ENCODE measurements at regions not wholly inside any gene's neighbourhood (a gene's known extent, or its start where the extent isn't known, plus 50 kb on each side); places are given as distances from the start of the nearest gene placed in this dataset.
A peak's percentile ranks its signal among the peaks of the same experiment; 100 is the strongest.
"Not testable (repeated sequence)": the region's sequence is repeated elsewhere in the genome, so short reads cannot be mapped to it uniquely, and the experiment has no call there.

DNA sequence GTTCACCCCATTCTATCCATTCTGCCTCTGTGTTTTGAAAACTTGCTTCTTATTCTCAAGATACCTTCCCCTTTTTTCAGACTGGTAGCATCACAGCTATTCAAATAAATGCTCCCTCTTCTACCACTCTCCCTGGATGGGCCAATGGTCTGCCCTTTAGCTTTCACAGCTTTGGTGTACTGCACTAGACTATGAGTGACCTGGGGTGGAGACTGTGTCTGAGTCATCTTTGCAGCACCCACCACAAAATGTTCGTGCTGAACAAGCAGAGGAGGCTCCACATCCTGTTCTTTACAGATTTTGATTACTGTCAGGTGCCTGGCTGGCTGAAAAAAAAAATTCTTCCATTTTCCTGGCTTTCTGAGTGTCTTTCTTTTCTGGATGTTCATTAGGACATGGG is 1104.1 kb upstream of the TMEM132C start:
- DNase-seq: peak; percentile 77

DNA sequence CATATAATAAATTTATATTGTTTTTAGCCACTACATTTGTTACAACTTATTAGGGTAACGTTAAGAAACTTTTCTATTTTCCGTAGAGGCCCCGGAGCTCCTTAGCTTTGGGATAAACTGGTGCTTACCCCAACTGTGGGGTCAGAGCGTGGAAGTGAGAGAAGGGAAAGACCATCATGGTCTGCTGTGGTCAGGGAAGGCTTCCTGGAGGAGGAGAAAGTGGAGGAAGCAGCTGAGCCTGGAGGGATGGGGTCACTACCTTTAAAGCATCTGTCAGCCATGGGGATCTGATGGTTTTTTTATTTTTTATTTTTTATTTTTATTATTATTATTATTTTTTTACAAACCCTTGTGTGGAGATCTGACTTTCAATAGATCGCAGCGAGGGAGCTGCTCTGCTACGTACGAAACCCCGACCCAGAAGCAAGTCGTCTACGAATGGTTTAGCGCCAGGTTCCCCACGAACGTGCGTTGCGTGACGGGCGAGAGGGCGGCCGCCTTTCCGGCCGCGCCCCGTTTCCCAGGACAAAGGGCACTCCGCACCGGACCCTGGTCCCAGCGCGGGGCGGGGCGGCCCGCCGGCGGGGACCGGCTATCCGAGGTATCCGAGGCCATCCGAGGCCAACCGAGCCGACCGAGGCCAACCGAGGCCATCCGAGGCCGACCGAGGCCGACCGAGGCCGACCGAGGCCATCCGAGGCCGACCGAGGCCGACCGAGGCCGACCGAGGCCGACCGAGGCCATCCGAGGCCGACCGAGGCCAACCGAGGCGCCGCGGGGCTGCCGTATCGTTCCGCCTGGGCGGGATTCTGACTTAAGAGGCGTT is 1101.2 kb upstream of the TMEM132C start:
- peak; percentile 72 for DNase-seq

DNA sequence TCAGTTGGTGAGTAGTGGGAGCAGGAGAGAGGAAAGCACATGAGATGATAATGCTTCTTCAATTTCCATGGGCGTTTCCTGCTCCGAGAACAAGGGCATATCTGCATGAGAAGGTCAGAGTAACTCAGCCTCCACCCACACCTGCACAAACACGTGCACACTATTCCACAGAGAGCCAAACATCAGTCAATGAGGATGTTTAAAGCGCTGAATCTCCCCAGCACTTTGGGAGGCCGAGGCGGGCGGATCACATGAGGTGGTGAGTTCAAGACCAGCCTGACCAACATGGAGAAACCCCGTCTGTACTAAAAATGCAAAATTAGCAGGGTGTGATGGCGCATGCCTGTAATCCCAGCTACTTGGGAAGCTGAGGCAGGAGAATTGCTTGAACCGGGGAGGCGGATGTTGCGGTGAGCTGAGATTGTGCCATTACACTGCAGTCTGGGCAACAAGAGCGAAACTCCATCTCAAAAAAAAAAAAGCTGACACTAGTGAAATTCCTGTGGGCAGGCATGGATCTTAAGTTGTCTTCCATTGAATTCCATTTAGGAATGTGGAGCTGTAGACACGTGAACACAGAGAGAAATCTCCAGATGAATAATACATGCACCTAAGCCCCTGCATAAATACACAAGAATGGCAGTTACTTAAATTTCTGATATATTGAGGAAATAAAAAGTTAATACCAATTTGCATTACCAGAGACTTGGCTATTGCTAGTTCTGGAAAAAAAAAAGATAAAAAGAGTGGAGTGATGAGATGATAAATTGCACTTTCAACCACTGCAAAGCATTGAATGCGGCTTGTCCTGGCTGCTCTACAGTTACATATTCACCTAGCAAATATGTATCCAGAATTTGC is 1097.4 kb upstream of the TMEM132C start:
- no peak for DNase-seq

- DNase-seq: no peak
Measured at GRCh38 chr12:127170226-127171180, 1096.5 kb upstream of the TMEM132C start.

DNA sequence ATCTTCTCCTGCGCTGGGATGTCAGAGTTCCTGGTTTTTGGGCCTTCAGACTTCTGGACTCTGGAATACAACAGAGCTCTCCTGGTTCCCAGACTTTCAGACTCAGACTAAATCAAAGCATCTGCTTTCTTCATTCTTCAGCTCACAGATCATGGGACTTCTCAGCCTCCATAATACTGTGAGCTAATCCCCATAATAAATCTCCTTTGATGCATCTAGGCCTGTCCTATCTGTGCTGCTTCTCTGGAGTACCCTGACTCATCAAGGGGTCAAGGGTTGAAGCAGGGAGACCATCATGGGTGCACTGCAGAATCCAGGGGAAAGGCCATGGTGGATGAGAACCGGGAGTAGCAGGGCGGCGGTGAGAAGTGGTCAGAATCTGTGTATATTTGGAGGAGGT is 1094.1 kb upstream of the TMEM132C start:
- DNase-seq: no peak

DNA sequence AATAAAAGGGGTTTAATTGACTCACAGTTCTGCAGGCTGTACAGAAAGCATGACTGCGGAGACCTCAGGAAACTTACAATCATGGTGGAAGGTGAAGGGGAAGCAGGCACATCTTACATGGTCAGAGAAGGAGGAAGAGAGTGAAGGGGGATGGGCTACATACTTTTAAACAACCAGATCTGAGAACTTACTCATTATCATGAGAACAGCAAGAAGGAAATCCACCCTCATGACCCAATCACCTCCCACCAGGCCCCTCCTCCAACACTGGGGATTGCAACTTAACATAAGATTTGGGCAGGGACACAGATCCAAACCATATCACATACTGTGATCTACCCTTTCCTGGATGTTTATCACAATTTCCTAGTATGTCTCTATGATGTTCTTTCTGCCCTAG is 1093.0 kb upstream of the TMEM132C start:
- not testable (repeated sequence) for DNase-seq

DNA sequence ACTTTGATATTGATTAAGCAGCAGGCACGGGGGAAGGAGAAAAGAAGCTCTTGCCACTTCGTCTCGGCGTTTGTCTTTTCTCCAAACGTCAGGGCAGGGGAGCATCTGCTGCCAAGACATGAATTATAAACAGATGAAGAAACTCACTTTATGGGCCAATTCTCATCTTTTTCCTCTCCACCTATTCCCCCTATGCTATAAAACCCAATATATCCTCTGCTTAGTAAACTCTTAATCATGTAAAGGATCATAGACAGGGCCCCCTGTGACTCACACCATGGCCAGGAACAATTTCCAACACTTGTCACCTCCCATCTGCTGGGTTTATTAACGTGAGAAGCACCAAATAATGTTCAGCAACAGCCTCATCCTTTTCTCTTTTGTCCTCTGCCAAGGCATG is 1092.1 kb upstream of the TMEM132C start:
- DNase-seq: no peak

DNA sequence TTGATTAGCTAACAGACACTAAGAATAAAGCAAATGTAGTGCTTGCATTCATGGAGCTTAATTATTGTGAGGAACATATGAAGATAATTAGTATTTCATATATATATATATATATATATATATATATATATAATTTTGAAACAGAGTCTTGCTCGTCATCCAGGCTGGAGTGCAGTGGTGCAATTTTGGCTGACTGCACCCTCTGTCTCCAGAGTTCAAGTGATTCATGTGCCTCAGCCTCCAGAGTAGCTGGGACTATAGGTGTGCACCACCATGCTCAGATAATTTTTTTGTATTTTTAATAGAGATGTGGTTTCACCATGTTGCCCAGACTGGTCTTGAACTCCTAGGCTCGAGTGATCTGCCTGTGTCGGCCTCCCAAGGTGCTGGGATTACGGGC is 1091.6 kb upstream of the TMEM132C start:
- no peak for DNase-seq

GRCh38 chr12:127176804-127177203 is 1090.2 kb upstream of the TMEM132C start:
- no peak for DNase-seq

GRCh38 chr12:127178052-127178451 is 1088.9 kb upstream of the TMEM132C start:
- no peak for DNase-seq

GRCh38 chr12:127178463-127178862 is 1088.5 kb upstream of the TMEM132C start:
- no peak for DNase-seq

DNA sequence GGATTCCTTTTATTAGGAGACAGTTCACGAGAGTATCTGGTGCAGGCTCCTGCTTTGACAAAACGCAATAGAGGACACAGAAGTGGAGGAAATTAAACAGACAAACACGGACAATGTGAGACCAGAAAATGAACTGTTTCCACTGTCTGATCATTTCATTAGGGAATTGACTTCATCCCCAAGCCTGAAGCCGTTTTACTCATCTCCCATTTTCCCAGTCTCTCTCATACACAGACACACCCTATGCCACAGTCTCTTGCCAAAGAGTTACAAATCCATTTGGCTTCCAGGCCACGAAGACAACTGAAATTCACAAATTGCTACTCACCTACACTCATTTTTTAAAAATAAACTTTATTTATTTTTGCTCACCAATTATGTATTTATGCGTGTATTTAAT is 1087.8 kb upstream of the TMEM132C start:
- DNase-seq: no peak

DNA sequence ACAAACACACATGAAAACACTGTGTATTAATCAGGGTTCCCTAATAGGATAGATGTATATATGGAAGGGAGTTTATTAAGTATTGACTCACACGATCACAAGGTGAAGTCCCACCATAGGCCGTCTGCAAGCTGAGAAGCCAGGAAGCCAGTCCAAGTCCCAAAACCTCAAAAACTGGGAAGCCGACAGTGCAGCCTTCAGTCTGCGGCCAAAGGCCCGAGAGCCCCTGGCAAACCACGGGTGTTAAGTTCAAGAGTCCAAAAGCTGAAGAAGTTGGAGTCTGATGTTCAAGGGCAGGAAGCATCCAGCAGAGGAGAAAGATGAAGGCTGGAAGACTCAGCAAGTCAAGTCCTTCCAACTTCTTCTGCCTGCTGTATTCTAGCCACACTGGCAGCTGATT is 1085.0 kb upstream of the TMEM132C start:
- no peak for DNase-seq

DNA sequence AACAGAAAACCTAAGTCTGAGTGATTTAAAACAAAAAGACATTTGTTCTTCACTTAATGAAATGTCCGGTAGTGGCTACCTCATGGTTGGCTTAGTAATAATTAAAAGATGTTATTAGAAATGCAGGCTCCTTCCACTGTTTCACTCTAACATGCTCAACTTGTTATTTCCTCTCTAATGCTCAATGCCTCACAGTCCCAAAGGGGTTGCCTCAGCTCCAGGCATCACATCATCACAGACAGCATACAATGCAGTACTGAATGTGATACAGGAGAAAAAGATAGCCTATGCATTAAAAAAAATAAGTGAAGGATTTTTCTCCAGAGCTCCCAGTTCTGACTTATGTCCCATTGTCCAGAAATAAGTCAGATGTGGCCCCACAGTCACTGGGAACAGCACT is 1077.0 kb upstream of the TMEM132C start:
- no peak for DNase-seq

DNA sequence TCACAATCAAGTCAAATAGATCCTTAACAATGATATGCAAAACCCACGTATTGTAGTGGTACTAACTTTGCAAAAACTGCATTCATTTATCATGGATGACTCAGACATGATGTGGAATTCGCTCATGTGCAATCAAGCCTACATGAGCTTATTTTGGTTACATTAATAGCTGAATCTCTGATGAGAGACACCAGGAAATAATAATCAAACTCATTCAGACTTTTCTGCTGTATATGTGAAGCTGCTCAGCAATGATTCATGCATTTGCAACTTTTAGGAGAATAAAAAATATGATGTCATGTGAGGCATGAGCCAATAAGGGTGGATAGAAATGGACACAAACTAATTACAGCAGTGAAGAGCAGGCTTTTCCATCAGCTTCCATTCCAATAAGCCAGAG is 1075.8 kb upstream of the TMEM132C start:
- no peak for DNase-seq

DNA sequence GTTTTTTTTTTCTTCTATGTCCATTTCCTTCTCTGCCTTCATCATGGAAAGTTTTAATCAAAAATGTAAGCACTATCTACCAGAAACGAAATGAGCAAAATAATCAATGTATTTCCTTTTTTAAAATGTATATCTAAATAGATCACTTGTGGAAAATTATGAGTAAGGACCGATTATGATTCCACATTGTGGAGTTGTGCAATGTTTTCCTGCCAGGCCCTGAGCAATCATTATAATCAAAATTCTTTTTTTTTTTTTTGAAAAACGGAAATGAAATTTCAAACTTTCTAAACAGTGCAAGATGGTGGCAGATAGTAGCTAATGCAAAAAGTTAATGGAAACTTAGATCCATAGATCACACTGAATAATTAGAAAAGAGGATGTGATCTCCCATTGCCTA is 1074.6 kb upstream of the TMEM132C start:
- DNase-seq: no peak

- no peak for DNase-seq
Measured at GRCh38 chr12:127193341-127193740, 1073.6 kb upstream of the TMEM132C start.

GRCh38 chr12:127194176-127194575 is 1072.8 kb upstream of the TMEM132C start:
- DNase-seq: no peak

DNA sequence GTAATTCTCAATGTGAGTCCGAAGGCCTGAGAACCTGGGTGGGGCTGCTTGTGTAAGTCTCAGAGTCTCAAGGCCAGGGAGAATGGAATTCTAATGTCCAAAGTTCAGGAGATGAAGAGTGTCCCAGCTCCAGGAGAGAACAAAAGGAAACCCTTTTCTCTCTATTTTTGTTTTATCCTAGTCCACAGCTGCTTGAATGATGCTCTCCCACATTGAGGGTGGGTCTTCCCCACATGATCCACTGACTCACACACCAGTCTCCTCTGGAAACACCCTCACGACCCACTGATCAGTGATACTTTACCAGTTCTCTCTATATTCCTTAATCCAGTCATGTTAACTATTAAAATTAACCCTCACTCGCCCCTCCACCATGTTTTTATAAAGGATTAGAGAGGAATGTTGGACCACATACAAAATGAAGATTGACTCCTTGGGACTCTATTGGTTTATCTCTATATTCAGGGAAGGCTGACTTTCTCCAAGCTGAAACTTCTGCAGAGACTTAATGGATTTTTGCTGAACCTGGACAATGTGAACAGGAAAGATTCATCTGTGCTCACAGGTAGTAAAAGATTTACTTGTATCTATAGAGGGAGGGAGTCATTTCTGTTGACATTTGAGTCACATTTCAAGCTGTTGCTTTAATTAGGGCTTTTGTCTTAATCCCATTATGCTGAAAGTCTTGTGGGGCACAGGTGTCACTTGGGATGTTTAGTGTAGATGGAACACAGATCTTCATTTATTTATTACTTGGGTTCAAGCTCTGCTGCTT is 1061.0 kb upstream of the TMEM132C start:
- DNase-seq: no peak

DNA sequence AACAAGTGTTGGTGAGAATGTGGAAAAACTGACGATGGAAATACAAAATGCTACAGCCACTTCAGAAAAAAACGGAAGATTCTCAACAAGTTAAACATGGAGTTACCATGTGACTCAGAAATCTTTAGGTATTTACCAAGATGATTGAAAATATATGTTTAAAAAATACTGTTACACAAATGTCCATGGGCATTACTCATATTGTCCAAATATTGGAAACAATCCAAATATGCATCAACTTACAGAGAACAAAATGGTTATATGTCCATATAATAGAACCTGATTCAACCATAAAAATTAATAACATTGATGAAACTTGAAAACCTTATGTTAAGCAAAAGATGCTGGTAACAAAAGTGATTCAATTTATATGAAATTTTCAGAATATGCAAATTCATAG is 1057.7 kb upstream of the TMEM132C start:
- DNase-seq: no peak

GRCh38 chr12:127214186-127214585 is 1052.8 kb upstream of the TMEM132C start:
- DNase-seq: no peak

DNA sequence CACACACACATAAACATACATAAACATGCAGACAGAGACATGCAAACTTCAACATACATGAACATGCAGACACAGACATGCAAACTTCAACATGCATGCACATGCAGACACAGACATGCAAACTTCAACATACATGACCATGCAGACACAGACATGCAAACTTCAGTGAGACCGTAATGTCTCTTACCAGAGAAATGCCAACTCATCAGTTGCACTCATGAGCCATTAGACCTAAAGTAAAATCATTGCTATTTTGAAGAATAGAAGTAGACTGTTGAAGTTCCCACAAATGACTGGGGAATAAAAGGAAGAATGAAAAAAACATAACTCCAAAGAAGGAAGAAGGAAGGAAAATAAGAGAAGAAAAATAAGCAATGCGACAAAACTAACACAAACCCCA is 1044.0 kb upstream of the TMEM132C start:
- DNase-seq: no peak

Data from CD4-positive, alpha-beta T cell treated with Interleukin-4 for 4 hours (primary cell).